Stimulated activated naive CD4-positive, alpha-beta T cell (primary cell): ENCODE measurements at regions not wholly inside any gene's neighbourhood (a gene's known extent, or its start where the extent isn't known, plus 50 kb on each side); places are given as distances from the start of the nearest gene placed in this dataset.
"Not testable (repeated sequence)": the region's sequence is repeated elsewhere in the genome, so short reads cannot be mapped to it uniquely, and the experiment has no call there.

Experiments used
- DNase-seq, 6 experiments: peaks; one replicate each; lab custom pipeline; 2025; lab: John Stamatoyannopoulos, UW

GRCh38 chr2:180291552-180292421, 284.7 kb upstream of the CWC22 start:
- DNase-seq = no peak

GRCh38 chr2:180291060-180291459, 284.0 kb upstream of the CWC22 start:
- DNase-seq = no peak

- DNase-seq = no peak
Measured at GRCh38 chr2:180289627-180290026, 282.5 kb upstream of the CWC22 start.

GRCh38 chr2:180279581-180279980, 272.5 kb upstream of the CWC22 start:
- DNase-seq = no peak

GRCh38 chr2:180276733-180277132, 269.6 kb upstream of the CWC22 start:
- no peak for DNase-seq

- DNase-seq = no peak
Measured at GRCh38 chr2:180268006-180268405, 260.9 kb upstream of the CWC22 start.

- no peak for DNase-seq
Measured at GRCh38 chr2:180261976-180262375, 254.9 kb upstream of the CWC22 start.

GRCh38 chr2:180258579-180258978, 251.5 kb upstream of the CWC22 start:
- DNase-seq = no peak

- DNase-seq = no peak
Measured at GRCh38 chr2:180258041-180258537, 251.0 kb upstream of the CWC22 start.

GRCh38 chr2:180257247-180257646, 250.2 kb upstream of the CWC22 start:
- DNase-seq = no peak

- DNase-seq = no peak
Measured at GRCh38 chr2:180255981-180256380, 248.9 kb upstream of the CWC22 start.

- no peak for DNase-seq
Measured at GRCh38 chr2:180254872-180255271, 247.8 kb upstream of the CWC22 start.

- DNase-seq = no peak
Measured at GRCh38 chr2:180247658-180248057, 240.6 kb upstream of the CWC22 start.

- DNase-seq = no peak
Measured at GRCh38 chr2:180246268-180246667, 239.2 kb upstream of the CWC22 start.

GRCh38 chr2:180240774-180241173, 233.7 kb upstream of the CWC22 start:
- no peak for DNase-seq

GRCh38 chr2:180238729-180239128, 231.6 kb upstream of the CWC22 start:
- DNase-seq = no peak

GRCh38 chr2:180236061-180236460, 229.0 kb upstream of the CWC22 start:
- not testable (repeated sequence) for DNase-seq

GRCh38 chr2:180235506-180235905, 228.4 kb upstream of the CWC22 start:
- not testable (repeated sequence) for DNase-seq

- DNase-seq = not testable (repeated sequence)
Measured at GRCh38 chr2:180234991-180235390, 227.9 kb upstream of the CWC22 start.

GRCh38 chr2:180231015-180231414, 223.9 kb upstream of the CWC22 start:
- no peak for DNase-seq

- no peak for DNase-seq
Measured at GRCh38 chr2:180227461-180227860, 220.4 kb upstream of the CWC22 start.

GRCh38 chr2:180225118-180225517, 218.0 kb upstream of the CWC22 start:
- DNase-seq = no peak

GRCh38 chr2:180222644-180223043, 215.5 kb upstream of the CWC22 start:
- DNase-seq = no peak

- DNase-seq = no peak
Measured at GRCh38 chr2:180219491-180219890, 212.4 kb upstream of the CWC22 start.
